ENCODE measurements at regions not wholly inside any gene's neighbourhood (a gene's known extent, or its start where the extent isn't known, plus 50 kb on each side); places are given as distances from the start of the nearest gene placed in this dataset.

DNA sequence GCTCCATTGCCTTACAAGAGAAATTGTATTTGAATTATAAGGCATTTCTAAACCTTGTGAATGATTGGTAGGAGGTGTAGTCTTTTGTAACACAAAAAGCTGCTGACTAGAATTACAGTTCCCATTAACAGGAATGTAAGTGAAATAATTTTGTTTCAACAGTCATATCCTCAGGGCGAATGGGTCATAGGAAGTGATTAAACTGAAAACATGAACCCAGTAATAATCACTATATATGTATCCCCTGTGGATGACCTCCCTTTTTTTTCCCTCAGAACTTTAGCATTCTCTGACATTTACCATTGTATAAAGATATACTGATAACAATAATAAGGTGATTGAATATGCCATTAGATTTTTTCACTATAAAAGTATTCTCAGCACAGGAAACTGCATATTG, 312.3 kb downstream of the ATP23 start:
- H3K27ac ChIP-seq = no peak overlapping the region
- TF ChIP-seq ZFX (IDR thresholded peaks at IDR 0.05) = no peak
- TF ChIP-seq CTCF (conservative IDR thresholded peaks at IDR 0.05) = no peak

GRCh38 chr12:58254463-58255100, 313.2 kb downstream of the ATP23 start:
- no peak overlapping the region for H3K27ac ChIP-seq
- no peak for TF ChIP-seq ZFX (IDR thresholded peaks at IDR 0.05)
- TF ChIP-seq CTCF (conservative IDR thresholded peaks at IDR 0.05) = no peak

- no peak for TF ChIP-seq ZFX (IDR thresholded peaks at IDR 0.05)
- TF ChIP-seq CTCF (conservative IDR thresholded peaks at IDR 0.05) = no peak
- H3K27ac ChIP-seq = no peak overlapping the region
Measured at GRCh38 chr12:58262796-58263195, 321.4 kb downstream of the ATP23 start.

DNA sequence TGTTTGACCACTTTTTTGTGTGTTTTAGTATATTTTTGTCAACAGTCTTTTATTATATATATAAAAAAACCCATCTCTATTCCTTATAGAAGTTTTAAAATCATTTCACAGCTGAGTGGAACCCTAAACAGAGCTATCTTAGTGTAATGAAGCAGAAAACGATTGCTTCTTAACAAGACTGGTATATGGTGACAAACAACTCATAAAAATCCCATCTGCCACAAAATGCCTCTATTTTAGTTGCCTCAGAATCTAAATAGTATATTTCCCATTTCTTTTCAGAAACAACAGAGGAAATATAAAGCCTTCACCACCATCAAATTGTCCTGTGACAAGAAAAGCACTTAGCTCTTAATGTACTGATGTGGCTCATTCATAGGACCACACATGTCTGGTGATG, 322.4 kb downstream of the ATP23 start:
- no peak for TF ChIP-seq ZFX (IDR thresholded peaks at IDR 0.05)
- no peak for TF ChIP-seq CTCF (conservative IDR thresholded peaks at IDR 0.05)
- no peak overlapping the region for H3K27ac ChIP-seq

DNA sequence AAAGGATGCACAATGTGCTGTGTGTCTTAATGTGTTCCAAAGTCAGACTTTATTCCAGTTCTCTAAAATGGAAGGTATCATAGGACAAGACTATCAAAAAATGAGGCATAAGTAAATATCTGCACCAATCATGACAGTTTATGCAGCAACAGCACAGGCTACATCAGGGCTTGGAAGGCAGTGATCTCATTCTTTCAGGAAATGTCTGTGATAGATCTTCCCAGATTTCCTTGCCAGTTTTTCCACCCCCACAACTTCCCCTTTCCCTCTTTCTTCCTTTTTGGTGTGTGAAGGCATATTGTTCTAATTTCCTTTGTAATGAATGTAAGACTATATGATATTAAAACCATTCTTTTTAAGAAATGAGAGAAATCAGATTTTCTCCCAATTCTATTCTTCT, 326.7 kb downstream of the ATP23 start:
- H3K27ac ChIP-seq = no peak overlapping the region
- TF ChIP-seq CTCF (conservative IDR thresholded peaks at IDR 0.05) = no peak
- TF ChIP-seq ZFX (IDR thresholded peaks at IDR 0.05) = no peak

- H3K27ac ChIP-seq = no peak overlapping the region
- no peak for TF ChIP-seq CTCF (conservative IDR thresholded peaks at IDR 0.05)
Measured at GRCh38 chr12:58269476-58269875, 328.1 kb downstream of the ATP23 start.

DNA sequence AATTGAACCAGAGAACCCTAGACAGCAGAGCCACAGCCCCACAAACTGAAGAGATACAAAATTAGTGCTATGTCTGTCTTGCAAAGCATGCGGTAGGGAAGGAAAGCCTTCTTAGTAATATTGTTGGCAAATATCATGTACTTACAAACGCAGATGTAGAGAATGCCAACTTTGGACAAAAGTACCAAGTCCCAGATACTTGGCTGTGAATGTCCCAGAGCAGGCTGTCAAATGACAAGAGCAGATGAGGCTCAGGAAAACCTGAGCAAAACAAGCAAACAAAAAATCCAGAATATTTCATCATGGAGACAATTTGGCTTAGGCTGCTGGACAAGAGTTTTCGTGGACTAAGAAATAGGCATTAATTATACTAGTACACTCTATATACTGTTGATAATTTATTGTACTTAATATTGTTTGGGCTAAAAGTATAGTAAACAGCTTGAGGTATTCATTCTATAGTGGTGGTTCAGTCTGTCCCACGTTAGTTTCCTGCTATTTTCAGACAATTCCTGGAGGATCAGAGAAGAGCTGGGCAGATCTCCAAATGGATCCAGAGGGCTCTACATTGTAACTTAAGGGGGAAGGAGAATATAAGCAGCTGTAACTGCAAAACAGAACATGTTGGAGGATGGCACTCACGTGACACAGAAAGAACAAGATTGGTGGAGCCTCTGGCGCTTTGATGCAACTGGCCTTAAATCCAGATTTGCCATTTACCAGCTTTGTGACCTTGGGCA, 329.8 kb downstream of the ATP23 start:
- TF ChIP-seq ZFX (IDR thresholded peaks at IDR 0.05) (no peak), CTCF (conservative IDR thresholded peaks at IDR 0.05) (no peak)
- no peak overlapping the region for H3K27ac ChIP-seq

All from C4-2B (cell line).